Neural cell (in vitro differentiated cells): ENCODE measurements at regions not wholly inside any gene's neighbourhood (a gene's known extent, or its start where the extent isn't known, plus 50 kb on each side); places are given as distances from the start of the nearest gene placed in this dataset.

Experiments used
- CTCF ChIP-seq: fragments of 450-650 bp; IDR thresholded peaks from 2 replicates; pipeline ENCODE4 v1.5.1; 2014; ENCODE audit warnings: antibody characterized with exemption, mild to moderate bottlenecking, moderate library complexity; ENCODE audit not compliant: poor library complexity, severe bottlenecking
- EP300 ChIP-seq: fragments of 450-650 bp; conservative IDR thresholded peaks from 2 replicates; pipeline ENCODE4 v1.6.1; 2014; ENCODE audit warnings: antibody characterized with exemption, mild to moderate bottlenecking, moderate library complexity; ENCODE audit not compliant: poor library complexity, severe bottlenecking
- EZH2 ChIP-seq: fragments of 200-600, 300-800 bp; shearing (Covaris generic), sonication (generic); IDR thresholded peaks from 2 replicates; pipeline ENCODE4 v1.6.1; 2014; ENCODE audit warnings: antibody characterized with exemption, low read length, borderline replicate concordance, mild to moderate bottlenecking; ENCODE audit not compliant: insufficient read depth, poor library complexity, severe bottlenecking
- SMC3 ChIP-seq: fragments of 450-650 bp; conservative IDR thresholded peaks from 2 replicates; pipeline ENCODE4 v1.6.1; 2014; ENCODE audit warnings: antibody characterized with exemption, mild to moderate bottlenecking, moderate library complexity; ENCODE audit not compliant: poor library complexity
- TAF1 ChIP-seq: IDR thresholded peaks from 2 replicates; pipeline ENCODE4 v1.6.1; 2012; ENCODE audit warnings: low read depth

GRCh38 chr6:126427713-126428112 lies 87.8 kb downstream of the CENPW start:
- TF ChIP-seq CTCF (no peak), SMC3 (no peak), TAF1 (no peak), EP300 (no peak), EZH2 (no peak)
